GM10266 (cell line): ENCODE measurements at regions not wholly inside any gene's neighbourhood (a gene's known extent, or its start where the extent isn't known, plus 50 kb on each side); places are given as distances from the start of the nearest gene placed in this dataset.

Experiments used
- DNase-seq: peaks from one replicate; pipeline ENCODE4 v3.0.0; 2012; ENCODE audit errors: extremely low spot score
- TF ChIP-seq, protein P1 (sequence below): IDR thresholded peaks from 2 replicates; pipeline ENCODE4 v1.5.1; 2012; ENCODE audit warnings: mild to moderate bottlenecking, low read depth; ENCODE audit not compliant: control insufficient read depth, insufficient read depth; ENCODE audit errors: missing control alignments

DNA sequence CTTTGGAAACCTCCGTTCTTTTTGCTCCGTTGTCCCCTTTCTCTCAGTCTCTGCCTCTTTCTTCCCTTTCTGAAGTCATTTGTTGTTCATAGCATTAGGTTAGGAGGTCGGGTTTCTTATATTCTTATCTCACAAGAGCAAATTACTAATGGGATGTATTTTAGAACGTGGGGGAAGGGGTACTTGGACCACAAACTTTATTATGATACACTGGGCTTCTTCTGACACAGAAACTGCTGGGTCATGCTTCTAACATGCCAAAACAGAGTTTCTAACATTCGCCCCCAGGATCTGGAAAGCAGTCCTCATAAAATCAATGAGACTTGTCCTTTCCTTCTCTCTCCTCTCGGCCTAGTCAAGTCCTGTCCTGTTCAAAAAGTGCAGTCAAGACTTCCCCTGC, 334.4 kb downstream of the GADD45G start:
- TF ChIP-seq, protein P1, sequence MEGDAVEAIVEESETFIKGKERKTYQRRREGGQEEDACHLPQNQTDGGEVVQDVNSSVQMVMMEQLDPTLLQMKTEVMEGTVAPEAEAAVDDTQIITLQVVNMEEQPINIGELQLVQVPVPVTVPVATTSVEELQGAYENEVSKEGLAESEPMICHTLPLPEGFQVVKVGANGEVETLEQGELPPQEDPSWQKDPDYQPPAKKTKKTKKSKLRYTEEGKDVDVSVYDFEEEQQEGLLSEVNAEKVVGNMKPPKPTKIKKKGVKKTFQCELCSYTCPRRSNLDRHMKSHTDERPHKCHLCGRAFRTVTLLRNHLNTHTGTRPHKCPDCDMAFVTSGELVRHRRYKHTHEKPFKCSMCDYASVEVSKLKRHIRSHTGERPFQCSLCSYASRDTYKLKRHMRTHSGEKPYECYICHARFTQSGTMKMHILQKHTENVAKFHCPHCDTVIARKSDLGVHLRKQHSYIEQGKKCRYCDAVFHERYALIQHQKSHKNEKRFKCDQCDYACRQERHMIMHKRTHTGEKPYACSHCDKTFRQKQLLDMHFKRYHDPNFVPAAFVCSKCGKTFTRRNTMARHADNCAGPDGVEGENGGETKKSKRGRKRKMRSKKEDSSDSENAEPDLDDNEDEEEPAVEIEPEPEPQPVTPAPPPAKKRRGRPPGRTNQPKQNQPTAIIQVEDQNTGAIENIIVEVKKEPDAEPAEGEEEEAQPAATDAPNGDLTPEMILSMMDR: no peak
- no peak for DNase-seq

DNA sequence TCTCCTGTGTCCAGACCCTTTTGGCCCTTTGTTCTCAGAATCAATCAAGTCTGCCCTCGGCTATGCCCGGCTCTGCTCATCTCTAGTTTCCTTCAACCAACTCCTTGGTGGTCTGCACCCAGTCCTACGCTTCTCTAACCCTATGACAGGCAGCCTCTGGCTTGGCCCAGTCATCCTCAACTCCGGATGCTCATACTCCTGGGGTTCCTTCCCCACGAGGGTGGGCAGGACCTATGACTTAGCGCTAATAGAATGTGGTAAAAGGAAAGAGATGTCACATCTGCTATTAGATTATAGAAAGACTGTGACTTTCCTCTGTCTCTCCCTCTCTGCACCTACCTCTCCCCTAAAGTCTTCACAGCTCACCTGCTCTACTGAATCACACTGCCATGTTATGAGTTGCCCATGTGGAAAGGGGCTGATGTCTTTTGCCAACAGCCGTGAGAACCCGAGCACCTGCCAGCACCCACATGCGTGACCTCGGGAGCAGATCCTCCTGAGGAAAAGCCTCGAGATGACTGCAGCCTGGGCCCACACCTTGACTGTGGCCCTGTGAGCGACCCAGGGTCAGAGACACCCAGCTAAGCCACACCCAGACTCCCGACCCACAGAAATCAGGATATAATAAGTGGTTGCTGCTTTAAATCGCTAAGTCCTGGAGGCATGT, 334.9 kb downstream of the GADD45G start:
- TF ChIP-seq, protein P1: no peak

DNA sequence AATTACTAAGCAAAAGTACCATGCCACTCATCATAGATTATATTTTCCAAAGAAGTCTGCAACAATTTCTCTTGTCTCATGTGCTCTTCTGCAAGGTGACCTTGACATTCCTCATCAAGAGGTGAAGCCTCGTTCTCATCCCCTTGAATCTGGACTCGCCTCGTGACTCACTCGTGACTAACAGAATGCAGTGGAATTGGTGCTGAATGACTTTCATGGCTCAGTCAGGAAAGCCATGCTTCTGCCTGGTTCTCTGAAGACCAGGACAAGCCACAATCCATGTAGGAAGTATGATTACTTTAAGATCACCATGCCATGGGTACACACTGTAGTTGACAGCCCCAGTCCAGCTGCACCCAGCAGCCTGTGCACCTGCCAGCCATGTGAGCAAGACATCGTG, 335.8 kb downstream of the GADD45G start:
- no peak for DNase-seq
- TF ChIP-seq, protein P1: no peak

More for the DNA sequence above, 334.9 kb downstream of the GADD45G start:
- no peak for DNase-seq

DNA sequence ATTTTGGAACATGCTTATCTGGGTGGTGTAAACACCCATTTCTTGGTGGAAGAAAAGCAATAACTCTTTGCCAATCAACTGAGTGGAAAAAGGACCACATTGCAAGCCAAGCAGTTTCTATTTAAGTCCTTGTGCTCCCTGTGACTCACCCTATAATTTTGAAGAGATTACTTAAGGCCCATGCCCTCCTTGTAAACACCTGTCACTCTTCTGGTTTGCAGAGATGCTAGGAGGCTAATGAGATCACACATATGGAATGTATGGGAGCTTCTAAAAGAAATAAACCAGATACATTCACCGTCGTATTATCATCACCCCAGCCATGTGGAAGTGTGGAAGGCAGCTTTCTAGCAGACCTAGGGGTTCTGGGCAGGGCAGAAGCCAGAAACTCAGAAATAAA, 337.1 kb downstream of the GADD45G start:
- no peak for DNase-seq
- TF ChIP-seq, protein P1: no peak

DNA sequence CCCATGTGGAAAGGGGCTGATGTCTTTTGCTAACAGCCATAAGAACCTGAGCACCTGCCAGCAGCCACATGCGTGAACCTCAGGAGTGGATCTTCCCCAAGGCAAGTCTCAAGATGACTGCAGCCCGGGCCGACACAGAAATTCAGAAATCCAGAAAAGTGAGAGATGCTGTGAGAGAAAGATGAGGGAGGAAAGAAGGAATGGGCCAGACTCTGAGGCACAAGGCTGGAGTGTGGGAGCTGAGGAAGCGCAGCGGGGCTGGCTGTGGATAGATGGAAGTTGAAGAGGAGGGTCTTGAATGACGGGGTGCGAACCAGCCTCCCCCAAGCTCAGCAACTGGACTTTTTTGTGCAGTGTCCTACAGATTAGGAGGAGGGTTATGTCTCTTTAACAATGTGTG, 337.8 kb downstream of the GADD45G start:
- DNase-seq: no peak
- TF ChIP-seq, protein P1: no peak

DNA sequence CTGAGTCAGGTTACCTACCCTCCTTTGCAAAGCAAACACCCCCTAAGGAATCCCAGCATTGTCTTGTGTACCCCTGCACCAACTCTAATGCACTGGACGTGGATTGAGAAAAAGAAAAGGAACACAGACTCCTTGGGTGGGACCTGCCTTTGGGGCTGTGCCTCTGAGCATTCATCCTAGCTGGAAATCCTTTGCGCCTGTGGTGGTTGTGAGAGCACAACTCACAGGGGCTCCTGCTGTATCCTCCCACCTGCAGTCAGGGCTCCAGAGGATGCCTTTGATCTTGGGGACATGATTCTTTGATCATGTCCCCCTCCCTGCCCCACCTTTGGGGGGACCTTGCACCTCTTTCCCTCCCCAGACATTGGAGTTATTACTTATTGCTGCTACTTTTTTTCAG, 338.5 kb downstream of the GADD45G start:
- TF ChIP-seq, protein P1: no peak

DNA sequence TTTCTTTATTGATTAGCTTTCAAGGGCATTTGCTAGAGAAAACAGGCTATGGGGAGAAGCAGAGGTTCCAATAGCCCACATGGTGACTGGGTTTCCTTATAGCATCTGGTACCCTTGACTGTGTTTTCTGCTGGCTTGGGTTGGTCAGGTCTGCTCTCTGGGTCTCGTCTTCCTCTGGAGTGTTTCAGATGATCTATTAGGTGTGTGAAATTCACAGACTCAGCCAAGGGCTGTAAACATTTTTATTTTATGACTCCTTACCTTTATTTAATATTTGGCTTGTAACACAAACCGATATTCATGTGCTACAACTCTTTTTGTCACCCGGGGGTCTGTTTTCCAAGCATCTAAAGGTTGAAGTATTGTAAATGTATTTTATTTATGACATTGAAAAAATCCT, 338.9 kb downstream of the GADD45G start:
- no peak for DNase-seq
- TF ChIP-seq, protein P1: no peak

More for the DNA sequence above, 338.5 kb downstream of the GADD45G start:
- DNase-seq: no peak
